GM21737 (cell line): ENCODE measurements at regions not wholly inside any gene's neighbourhood (a gene's known extent, or its start where the extent isn't known, plus 50 kb on each side); places are given as distances from the start of the nearest gene placed in this dataset.
"Not testable (repeated sequence)": the region's sequence is repeated elsewhere in the genome, so short reads cannot be mapped to it uniquely, and the experiment has no call there.

ENCODE experiments used
- ATAC-seq: cut with Tn5 transposase; IDR thresholded peaks from one replicate; pipeline ENCODE4 v1.9.1; 2021; ENCODE audit warnings: mild to moderate bottlenecking, moderate library complexity; ENCODE audit not compliant: unreplicated experiment

- no peak for ATAC-seq
Measured at GRCh38 chr16:60077861-60078260, 1343.7 kb upstream of the GOT2 start.

GRCh38 chr16:60074378-60074777 is 1340.3 kb upstream of the GOT2 start:
- no peak for ATAC-seq

GRCh38 chr16:60073376-60073775 is 1339.3 kb upstream of the GOT2 start:
- no peak for ATAC-seq

GRCh38 chr16:60064026-60064425 is 1329.9 kb upstream of the GOT2 start:
- no peak for ATAC-seq

GRCh38 chr16:60061396-60061795 is 1327.3 kb upstream of the GOT2 start:
- no peak for ATAC-seq

GRCh38 chr16:60060731-60061130 is 1326.6 kb upstream of the GOT2 start:
- ATAC-seq: no peak

GRCh38 chr16:60059141-60059540 is 1325.0 kb upstream of the GOT2 start:
- no peak for ATAC-seq

GRCh38 chr16:60041671-60042070 is 1307.6 kb upstream of the GOT2 start:
- ATAC-seq: no peak

GRCh38 chr16:60031740-60032139 is 1297.6 kb upstream of the GOT2 start:
- no peak for ATAC-seq

- ATAC-seq: no peak
Measured at GRCh38 chr16:60027351-60027750, 1293.2 kb upstream of the GOT2 start.

GRCh38 chr16:60013076-60013475 is 1279.0 kb upstream of the GOT2 start:
- ATAC-seq: no peak

GRCh38 chr16:60001523-60001922 is 1267.4 kb upstream of the GOT2 start:
- ATAC-seq: no peak

- no peak for ATAC-seq
Measured at GRCh38 chr16:59997706-59998105, 1263.6 kb upstream of the GOT2 start.

- ATAC-seq: no peak
Measured at GRCh38 chr16:59993101-59993500, 1259.0 kb upstream of the GOT2 start.

GRCh38 chr16:59991171-59991570 is 1257.1 kb upstream of the GOT2 start:
- ATAC-seq: no peak

- ATAC-seq: no peak
Measured at GRCh38 chr16:59988591-59988990, 1254.5 kb upstream of the GOT2 start.

- no peak for ATAC-seq
Measured at GRCh38 chr16:59975953-59976352, 1241.8 kb upstream of the GOT2 start.

GRCh38 chr16:59973966-59974365 is 1239.8 kb upstream of the GOT2 start:
- no peak for ATAC-seq

- no peak for ATAC-seq
Measured at GRCh38 chr16:59971264-59971663, 1237.1 kb upstream of the GOT2 start.

- no peak for ATAC-seq
Measured at GRCh38 chr16:59964232-59964924, 1230.3 kb upstream of the GOT2 start.

- ATAC-seq: no peak
Measured at GRCh38 chr16:59959311-59959710, 1225.2 kb upstream of the GOT2 start.

- no peak for ATAC-seq
Measured at GRCh38 chr16:59950431-59950830, 1216.3 kb upstream of the GOT2 start.

- not testable (repeated sequence) for ATAC-seq
Measured at GRCh38 chr16:59944041-59944440, 1209.9 kb upstream of the GOT2 start.
